Liver (tissue), 8 donors: ENCODE measurements at regions not wholly inside any gene's neighbourhood (a gene's known extent, or its start where the extent isn't known, plus 50 kb on each side); places are given as distances from the start of the nearest gene placed in this dataset.
A peak's percentile ranks its signal among the peaks of the same experiment; 100 is the strongest.

Experiments
- DNase-seq: peaks from one replicate; pipeline ENCODE4 v3.0.0-alpha.2; 2017; ENCODE audit warnings: low spot score
- H3K27ac ChIP-seq, 2 donors: one replicate each; pipeline ENCODE4 v1.7.0; 2013; ENCODE audit warnings: inconsistent platforms in 2 of 2, low read length in 2 of 2, control low read depth in 1 of 2, low read depth in 1 of 2, mild to moderate bottlenecking in 1 of 2
- H3K27me3 ChIP-seq, 4 donors: one replicate each; pipeline versions ENCODE4 v1.6.1 to v1.7.0; 2013; ENCODE audit warnings: low read length in 3 of 4, inconsistent platforms in 1 of 4, mild to moderate bottlenecking in 1 of 4, moderate library complexity in 1 of 4; ENCODE audit not compliant: control insufficient read depth in 4 of 4, insufficient read depth in 4 of 4
- H3K36me3 ChIP-seq, 4 donors: one replicate each; pipeline versions ENCODE4 v1.6.1 to v1.7.0; 2013; ENCODE audit warnings: low read length in 3 of 4, mild to moderate bottlenecking in 3 of 4, low read depth in 1 of 4, moderate library complexity in 1 of 4; ENCODE audit not compliant: control insufficient read depth in 4 of 4, insufficient read depth in 3 of 4
- H3K4me1 ChIP-seq, 4 donors: one replicate each; pipeline versions ENCODE4 v1.6.1 to v1.7.0; 2013; ENCODE audit warnings: low read length in 3 of 4, mild to moderate bottlenecking in 3 of 4, moderate library complexity in 1 of 4; ENCODE audit not compliant: control insufficient read depth in 4 of 4, insufficient read depth in 4 of 4
- H3K4me3 ChIP-seq, 3 donors: one replicate each; pipeline versions ENCODE4 v1.6.1 to v1.7.0; 2013; ENCODE audit warnings: low read length in 3 of 3, control low read depth in 1 of 3, low read depth in 1 of 3, mild to moderate bottlenecking in 1 of 3
- H3K9ac ChIP-seq, 2 donors: one replicate each; pipeline ENCODE4 v1.7.0; 2013; ENCODE audit warnings: low read length in 2 of 2, mild to moderate bottlenecking in 2 of 2, moderate library complexity in 2 of 2, control low read depth in 1 of 2, low read depth in 1 of 2
- H3K9me3 ChIP-seq, 4 donors: one replicate each; pipeline versions ENCODE4 v1.6.1 to v1.7.0; 2013; ENCODE audit warnings: low read length in 3 of 4; ENCODE audit not compliant: control insufficient read depth in 4 of 4
- FOXA2 ChIP-seq: IDR thresholded peaks from 2 replicates; pipeline ENCODE4 v1.6.1; 2016; ENCODE audit warnings: antibody characterized with exemption
- GABPA ChIP-seq, 2 donors: IDR thresholded peaks in 1 of 2; conservative IDR thresholded peaks in 1 of 2; 2 replicates each; pipeline ENCODE4 v1.6.1; 2016; ENCODE audit warnings: antibody characterized with exemption in 2 of 2, mild to moderate bottlenecking in 1 of 2, moderate library complexity in 1 of 2
- HNF4G ChIP-seq: IDR thresholded peaks from 2 replicates; pipeline ENCODE4 v1.6.1; 2016; ENCODE audit warnings: antibody characterized with exemption
- JUND ChIP-seq, 2 donors: IDR thresholded peaks; 2 replicates each; pipeline ENCODE4 v1.6.1; 2016; ENCODE audit warnings: antibody characterized with exemption in 2 of 2
- NR2F2 ChIP-seq: IDR thresholded peaks from 2 replicates; pipeline ENCODE4 v1.6.1; 2016; ENCODE audit warnings: antibody characterized with exemption
- RXRA ChIP-seq, 2 donors: IDR thresholded peaks; 2 replicates each; pipeline ENCODE4 v1.6.1; 2017 to 2018; ENCODE audit warnings: antibody characterized with exemption in 2 of 2, mild to moderate bottlenecking in 1 of 2
- SP1 ChIP-seq: IDR thresholded peaks from 2 replicates; pipeline ENCODE4 v1.6.1; 2018; ENCODE audit warnings: antibody characterized with exemption, mild to moderate bottlenecking
- TAF1 ChIP-seq: conservative IDR thresholded peaks from 2 replicates; pipeline ENCODE4 v1.6.1; 2016; ENCODE audit warnings: antibody characterized with exemption, mild to moderate bottlenecking
- YY1 ChIP-seq: IDR thresholded peaks from 2 replicates; pipeline ENCODE4 v1.6.1; 2016; ENCODE audit warnings: antibody characterized with exemption, mild to moderate bottlenecking
- WGBS: extraction: QIAGEN DNeasy Blood & Tissue Kit; methylation state at CpG from one replicate; pipeline ENCODE4 v1.1.7; 2013; 5-methylcytosine and 5-hydroxymethylcytosine counted together
- TF ChIP-seq, protein P1 (sequence below): IDR thresholded peaks from 2 replicates; pipeline ENCODE4 v1.6.1; 2016; ENCODE audit warnings: antibody characterized with exemption
- TF ChIP-seq, protein P2 (sequence below): IDR thresholded peaks from 2 replicates; pipeline ENCODE4 v1.6.1; 2016; ENCODE audit warnings: antibody characterized with exemption
- TF ChIP-seq, protein P3 (sequence below): fragments of 150-350 bp; IDR thresholded peaks from 2 replicates; pipeline ENCODE4 v1.5.1; 2017; ENCODE audit warnings: improper control_type of control experiment, low read depth, low read length; ENCODE audit not compliant: missing input control
- donor health status: healthy.
- donor health status: healthy.
- donor health status: healthy.
- donor health status: healthy.
- donor health status: healthy.

DNA sequence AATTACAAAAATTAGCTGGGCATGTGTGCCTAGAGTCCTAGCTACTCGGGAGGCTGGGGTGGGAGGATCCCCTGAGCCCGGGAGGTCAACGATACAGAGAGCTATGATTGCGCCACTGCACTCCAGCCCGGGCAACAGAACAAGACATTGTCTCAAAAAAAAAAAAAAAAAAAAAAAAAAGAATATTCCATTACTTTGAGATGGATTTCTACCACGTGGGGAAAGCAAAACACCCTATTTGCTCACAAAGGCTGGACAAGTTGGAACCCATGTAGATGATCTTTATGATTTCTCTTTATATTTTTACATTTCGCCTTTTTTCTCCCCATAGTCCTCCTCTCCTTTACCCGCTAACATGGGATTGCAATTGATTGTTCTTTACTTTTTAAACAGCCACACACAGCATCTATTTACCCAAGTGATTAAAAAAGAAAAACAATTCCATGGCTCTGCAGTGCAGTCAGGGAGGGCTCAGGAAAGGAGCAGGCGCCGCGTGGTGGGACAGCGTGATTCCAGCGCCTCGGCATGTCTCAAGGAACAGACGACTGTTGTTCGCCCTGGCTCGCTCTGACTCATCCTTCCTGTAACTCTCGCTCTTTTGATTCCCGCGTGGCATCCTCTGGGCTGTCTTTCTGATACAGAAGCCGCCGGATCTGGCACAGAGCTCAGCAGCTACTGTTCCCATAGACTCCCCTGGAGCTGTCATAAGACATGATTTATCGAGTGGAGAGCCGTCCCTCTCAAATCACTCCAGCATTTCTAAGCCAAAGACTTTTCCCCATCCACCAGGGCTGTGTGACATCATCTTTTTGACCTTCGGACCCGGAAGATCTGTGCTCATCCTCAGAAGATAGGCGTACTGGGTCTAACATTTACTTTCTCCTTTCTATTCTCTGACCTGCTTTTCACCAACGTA lies 230.4 kb upstream of the AGAP1 start:
- no peak overlapping the region for H3K4me3 ChIP-seq
- peak; percentile 70 to 73 for TF ChIP-seq JUND (IDR thresholded peaks at IDR 0.05)
- TF ChIP-seq, protein P1, sequence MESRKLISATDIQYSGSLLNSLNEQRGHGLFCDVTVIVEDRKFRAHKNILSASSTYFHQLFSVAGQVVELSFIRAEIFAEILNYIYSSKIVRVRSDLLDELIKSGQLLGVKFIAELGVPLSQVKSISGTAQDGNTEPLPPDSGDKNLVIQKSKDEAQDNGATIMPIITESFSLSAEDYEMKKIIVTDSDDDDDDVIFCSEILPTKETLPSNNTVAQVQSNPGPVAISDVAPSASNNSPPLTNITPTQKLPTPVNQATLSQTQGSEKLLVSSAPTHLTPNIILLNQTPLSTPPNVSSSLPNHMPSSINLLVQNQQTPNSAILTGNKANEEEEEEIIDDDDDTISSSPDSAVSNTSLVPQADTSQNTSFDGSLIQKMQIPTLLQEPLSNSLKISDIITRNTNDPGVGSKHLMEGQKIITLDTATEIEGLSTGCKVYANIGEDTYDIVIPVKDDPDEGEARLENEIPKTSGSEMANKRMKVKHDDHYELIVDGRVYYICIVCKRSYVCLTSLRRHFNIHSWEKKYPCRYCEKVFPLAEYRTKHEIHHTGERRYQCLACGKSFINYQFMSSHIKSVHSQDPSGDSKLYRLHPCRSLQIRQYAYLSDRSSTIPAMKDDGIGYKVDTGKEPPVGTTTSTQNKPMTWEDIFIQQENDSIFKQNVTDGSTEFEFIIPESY, result peak; percentile 26
- TF ChIP-seq SP1, result no peak
- TF ChIP-seq, protein P2, sequence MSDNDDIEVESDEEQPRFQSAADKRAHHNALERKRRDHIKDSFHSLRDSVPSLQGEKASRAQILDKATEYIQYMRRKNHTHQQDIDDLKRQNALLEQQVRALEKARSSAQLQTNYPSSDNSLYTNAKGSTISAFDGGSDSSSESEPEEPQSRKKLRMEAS, result peak; percentile 39
- TF ChIP-seq NR2F2, result peak; percentile 43
- no peaks in the 10 kb centered on the region for H3K9me3 ChIP-seq
- WGBS, result 60% methylated on average over 28 of the region's 28 CpGs
- H3K36me3 ChIP-seq, result no peaks in the 10 kb centered on the region
- H3K27me3 ChIP-seq, result no peaks in the 10 kb centered on the region
- H3K9ac ChIP-seq, result no peak overlapping the region
- DNase-seq, result no peak
- peak overlapping the region in 1 of 2 donors; percentile 10 for H3K27ac ChIP-seq
- H3K4me1 ChIP-seq, result no peaks in the 10 kb centered on the region

DNA sequence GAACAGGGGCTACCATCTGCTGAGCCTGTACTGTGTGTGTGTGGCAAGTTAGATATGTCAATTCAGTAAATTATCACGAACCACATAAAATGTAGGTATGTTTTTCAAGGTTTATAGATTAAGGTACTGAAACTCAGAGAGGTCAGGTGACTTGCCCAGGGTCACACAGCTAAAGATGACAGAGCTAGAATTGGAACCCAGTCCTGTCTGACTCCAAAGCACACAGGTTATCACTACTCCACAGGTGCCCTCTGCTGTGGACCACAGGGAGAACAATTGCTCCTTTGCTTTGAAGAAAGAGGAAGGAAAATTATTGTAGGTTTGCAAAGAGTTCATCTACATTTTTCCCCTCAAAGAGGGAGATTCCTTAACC lies 229.7 kb upstream of the AGAP1 start:
- no peak overlapping the region for H3K9ac ChIP-seq

DNA sequence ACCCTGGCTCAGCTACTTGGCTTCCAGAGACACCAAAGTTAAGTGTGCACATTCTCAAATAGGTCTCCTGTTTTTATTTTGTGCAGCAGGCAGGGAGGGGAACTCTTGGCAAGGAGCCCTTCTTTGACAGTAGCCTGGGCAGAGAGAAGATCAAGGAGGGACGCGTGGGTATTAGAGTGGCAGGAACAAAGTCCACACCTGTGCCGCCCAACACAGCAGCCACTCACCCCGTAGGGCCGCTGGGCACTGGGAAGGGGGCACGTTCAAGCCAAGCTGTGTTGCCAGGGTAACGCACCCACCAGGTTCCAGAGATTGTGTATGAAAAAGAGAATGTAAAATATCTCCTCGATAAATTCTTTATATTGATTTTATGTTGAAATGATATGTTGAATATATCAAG lies 229.3 kb upstream of the AGAP1 start:
- Histone ChIP-seq H3K27me3 (no peaks in the 10 kb centered on the region), H3K27ac (no peak overlapping the region), H3K9me3 (no peaks in the 10 kb centered on the region), H3K36me3 (no peaks in the 10 kb centered on the region), H3K4me1 (no peaks in the 10 kb centered on the region), H3K4me3 (no peak overlapping the region), H3K9ac (no peak overlapping the region)
- DNase-seq, result no peak
- TF ChIP-seq, protein P3, sequence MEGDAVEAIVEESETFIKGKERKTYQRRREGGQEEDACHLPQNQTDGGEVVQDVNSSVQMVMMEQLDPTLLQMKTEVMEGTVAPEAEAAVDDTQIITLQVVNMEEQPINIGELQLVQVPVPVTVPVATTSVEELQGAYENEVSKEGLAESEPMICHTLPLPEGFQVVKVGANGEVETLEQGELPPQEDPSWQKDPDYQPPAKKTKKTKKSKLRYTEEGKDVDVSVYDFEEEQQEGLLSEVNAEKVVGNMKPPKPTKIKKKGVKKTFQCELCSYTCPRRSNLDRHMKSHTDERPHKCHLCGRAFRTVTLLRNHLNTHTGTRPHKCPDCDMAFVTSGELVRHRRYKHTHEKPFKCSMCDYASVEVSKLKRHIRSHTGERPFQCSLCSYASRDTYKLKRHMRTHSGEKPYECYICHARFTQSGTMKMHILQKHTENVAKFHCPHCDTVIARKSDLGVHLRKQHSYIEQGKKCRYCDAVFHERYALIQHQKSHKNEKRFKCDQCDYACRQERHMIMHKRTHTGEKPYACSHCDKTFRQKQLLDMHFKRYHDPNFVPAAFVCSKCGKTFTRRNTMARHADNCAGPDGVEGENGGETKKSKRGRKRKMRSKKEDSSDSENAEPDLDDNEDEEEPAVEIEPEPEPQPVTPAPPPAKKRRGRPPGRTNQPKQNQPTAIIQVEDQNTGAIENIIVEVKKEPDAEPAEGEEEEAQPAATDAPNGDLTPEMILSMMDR, result no peak
- no peak for TF ChIP-seq GABPA (IDR thresholded peaks at IDR 0.05 in 1 of 2, conservative IDR thresholded peaks at IDR 0.05 in 1 of 2)
- TF ChIP-seq RXRA (IDR thresholded peaks at IDR 0.05), result no peak
- TF ChIP-seq JUND (IDR thresholded peaks at IDR 0.05), result no peak
- TF ChIP-seq TAF1, result no peak
- no peak for TF ChIP-seq YY1
- no peak for TF ChIP-seq HNF4G
- no peak for TF ChIP-seq FOXA2
- WGBS, result 77% methylated on average over 8 of the region's 8 CpGs

More for the DNA sequence above, 229.7 kb upstream of the AGAP1 start:
- no peak for DNase-seq
- H3K4me3 ChIP-seq, result no peak overlapping the region
- H3K4me1 ChIP-seq, result no peaks in the 10 kb centered on the region
- H3K36me3 ChIP-seq, result no peaks in the 10 kb centered on the region
- H3K27ac ChIP-seq, result peak overlapping the region in 1 of 2 donors; percentile 10
- TF ChIP-seq, protein P3, result no peak
- WGBS, result 79% methylated on average over 1 of the region's 1 CpG
- no peaks in the 10 kb centered on the region for H3K27me3 ChIP-seq
- no peaks in the 10 kb centered on the region for H3K9me3 ChIP-seq
